Activated CD4-positive, alpha-beta T cell treated with anti-CD3 and anti-CD28 coated beads, Interleukin-2, amount 10 ng/mL, durations not matched to agents 7 days and 5 days (primary cell): ENCODE measurements at regions not wholly inside any gene's neighbourhood (a gene's known extent, or its start where the extent isn't known, plus 50 kb on each side); places are given as distances from the start of the nearest gene placed in this dataset.
"Not testable (repeated sequence)": the region's sequence is repeated elsewhere in the genome, so short reads cannot be mapped to it uniquely, and the experiment has no call there.

Experiments used
- CTCF ChIA-PET: fragments of 350-600 bp; sonication (Branson Sonifier 250); formaldehyde crosslinking; loops from one replicate; lab custom pipeline; 2021; ENCODE audit warnings: antibody characterized with exemption; lab: Charles Lee
- POLR2A ChIA-PET: fragments of 350-600 bp; sonication (Branson Sonifier 250); formaldehyde crosslinking; loops from one replicate; lab custom pipeline; 2021; ENCODE audit warnings: antibody characterized with exemption; lab: Charles Lee
- DNase-seq: peaks from one replicate; pipeline ENCODE4 v3.0.0-alpha.2; 2020
- H3K27ac Mint-ChIP-seq: one replicate; pipeline ENCODE4 v1.8.0; 2021; ENCODE audit warnings: mild to moderate bottlenecking, moderate library complexity, mixed read lengths
- H3K27me3 Mint-ChIP-seq: one replicate; pipeline ENCODE4 v1.8.0; 2021; ENCODE audit warnings: mixed read lengths
- H3K36me3 Mint-ChIP-seq: one replicate; pipeline ENCODE4 v1.8.0; 2021; ENCODE audit warnings: low read depth, mixed read lengths
- H3K4me1 Mint-ChIP-seq: one replicate; pipeline ENCODE4 v1.8.0; 2021; ENCODE audit warnings: mixed read lengths
- H3K4me3 Mint-ChIP-seq: one replicate; pipeline ENCODE4 v1.8.0; 2021; ENCODE audit warnings: mild to moderate bottlenecking, moderate library complexity, mixed read lengths
- H3K9me3 Mint-ChIP-seq: one replicate; pipeline ENCODE4 v1.8.0; 2021; ENCODE audit warnings: mixed read lengths

DNA sequence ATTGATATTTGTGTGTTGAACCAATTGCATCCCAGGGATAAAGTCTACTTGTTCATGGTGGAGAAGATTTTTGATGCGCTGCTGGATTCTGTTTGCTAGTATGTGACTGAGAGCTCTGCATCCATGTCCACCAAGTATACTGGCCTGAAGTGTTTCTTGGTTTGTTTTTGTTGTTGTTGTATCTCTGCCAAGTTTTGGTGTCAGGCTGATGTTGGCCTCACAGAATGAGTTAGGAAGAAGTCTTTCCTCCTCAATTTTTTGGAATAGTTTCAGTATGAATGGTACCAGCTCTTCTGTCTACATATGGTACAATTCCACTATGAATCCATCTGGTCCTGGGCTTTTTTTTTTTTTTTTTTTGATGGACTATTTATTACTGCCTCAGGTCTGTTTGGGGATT, 50.9 kb upstream of the OSTN start:
- DNase-seq, result no peak
- Mint-ChIP-seq H3K36me3 (no peaks in the 10 kb centered on the region), H3K4me1 (no peaks in the 10 kb centered on the region), H3K4me3 (no peak overlapping the region), H3K27me3 (no peaks in the 10 kb centered on the region), H3K9me3 (no peaks in the 10 kb centered on the region), H3K27ac (no peak overlapping the region)
- POLR2A ChIA-PET, result no interaction called here
- CTCF ChIA-PET, result no interaction called here

DNA sequence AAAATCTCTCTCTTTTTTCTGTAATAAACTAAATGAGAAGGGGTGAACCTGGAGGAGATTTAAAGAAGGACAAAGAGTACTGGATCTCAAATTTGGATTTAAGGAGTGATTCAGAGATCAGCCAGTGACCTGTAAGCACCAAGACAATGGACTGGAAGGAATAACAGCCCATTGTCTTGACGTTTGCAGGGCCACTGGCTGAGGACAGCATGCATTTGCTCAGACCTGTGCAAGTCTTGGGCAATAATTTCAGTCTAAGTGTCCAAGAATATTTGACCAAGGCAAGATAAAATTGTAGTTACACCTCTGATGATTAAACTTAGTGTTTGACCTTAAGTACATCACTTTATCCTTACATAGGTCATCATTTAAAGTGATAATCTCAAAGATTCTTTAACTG, 55.8 kb upstream of the OSTN start:
- H3K27ac Mint-ChIP-seq, result no peak overlapping the region
- H3K9me3 Mint-ChIP-seq, result no peaks in the 10 kb centered on the region
- H3K4me3 Mint-ChIP-seq, result no peak overlapping the region
- ChIA-PET CTCF (no interaction called here), POLR2A (no interaction called here)
- H3K27me3 Mint-ChIP-seq, result no peaks in the 10 kb centered on the region
- H3K4me1 Mint-ChIP-seq, result peaks cover 6% of the 10 kb centered on the region
- no peaks in the 10 kb centered on the region for H3K36me3 Mint-ChIP-seq
- no peak for DNase-seq

DNA sequence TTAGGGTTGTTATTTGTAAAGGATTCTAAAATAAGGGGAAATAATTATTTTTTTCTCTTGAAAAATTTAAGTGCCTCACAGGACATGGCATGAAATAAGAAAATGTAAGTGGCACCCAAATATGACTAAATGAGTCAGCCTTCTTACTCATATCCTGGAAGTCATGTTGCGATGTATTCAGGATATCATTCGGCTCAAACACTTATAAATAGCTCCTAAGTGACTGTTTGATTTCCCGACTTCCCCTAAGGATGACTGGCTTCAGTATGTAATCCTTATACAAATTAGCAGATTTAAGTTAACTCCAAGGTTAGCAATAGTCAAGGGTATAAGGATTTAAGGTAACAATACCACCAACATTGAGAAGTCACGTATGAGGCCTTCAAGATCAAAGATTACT, 57.3 kb upstream of the OSTN start:
- ChIA-PET POLR2A (no interaction called here), CTCF (no interaction called here)
- H3K4me1 Mint-ChIP-seq, result peaks cover 6% of the 10 kb centered on the region
- H3K36me3 Mint-ChIP-seq, result no peaks in the 10 kb centered on the region
- no peak overlapping the region for H3K27ac Mint-ChIP-seq
- no peaks in the 10 kb centered on the region for H3K27me3 Mint-ChIP-seq
- no peak overlapping the region for H3K4me3 Mint-ChIP-seq
- no peaks in the 10 kb centered on the region for H3K9me3 Mint-ChIP-seq
- DNase-seq, result no peak

DNA sequence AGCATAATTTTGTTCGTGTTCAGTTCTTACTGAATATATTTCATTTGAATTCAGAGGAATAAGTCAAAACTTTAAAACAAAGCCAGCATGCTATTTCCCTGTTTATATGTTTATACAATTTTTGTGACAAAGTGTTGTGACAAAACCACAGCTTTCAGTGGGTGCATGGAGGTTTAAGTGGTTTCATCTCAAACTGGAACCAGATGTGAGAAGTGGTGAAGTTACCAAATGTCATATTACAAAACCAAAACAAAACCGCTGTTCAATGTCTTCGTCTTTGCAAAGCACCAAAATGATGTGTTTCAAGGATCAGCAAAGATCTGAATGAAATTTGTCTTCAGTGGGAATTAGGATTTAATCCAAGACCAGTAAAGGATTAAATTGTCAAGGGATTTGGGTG, 59.3 kb upstream of the OSTN start:
- peaks cover 6% of the 10 kb centered on the region for H3K4me1 Mint-ChIP-seq
- ChIA-PET POLR2A (no interaction called here), CTCF (no interaction called here)
- peaks cover 6% of the 10 kb centered on the region for H3K9me3 Mint-ChIP-seq
- no peak for DNase-seq
- no peaks in the 10 kb centered on the region for H3K36me3 Mint-ChIP-seq
- H3K4me3 Mint-ChIP-seq, result no peak overlapping the region
- no peak overlapping the region for H3K27ac Mint-ChIP-seq
- H3K27me3 Mint-ChIP-seq, result no peaks in the 10 kb centered on the region

DNA sequence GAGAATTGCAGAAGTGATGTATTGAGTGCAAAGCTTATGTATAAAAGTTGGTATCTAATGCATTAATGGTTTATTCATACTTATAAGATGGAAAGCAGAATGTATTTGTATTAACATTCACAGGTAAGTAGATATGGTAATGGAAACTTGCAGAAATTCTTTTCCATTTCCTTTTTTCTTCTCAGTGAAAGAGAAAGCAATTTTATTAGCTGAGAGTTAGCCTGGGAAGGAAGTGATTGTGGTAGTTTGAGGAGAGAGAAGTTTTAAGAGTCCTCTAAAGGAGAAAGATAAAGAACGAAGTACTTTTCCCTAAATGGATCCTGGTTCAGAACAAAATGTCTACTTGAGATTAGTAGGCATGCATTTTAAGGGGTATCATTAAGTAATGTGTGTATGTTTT, 60.1 kb upstream of the OSTN start:
- Mint-ChIP-seq H3K36me3 (no peaks in the 10 kb centered on the region), H3K4me1 (peaks cover 6% of the 10 kb centered on the region), H3K4me3 (no peak overlapping the region), H3K9me3 (peaks cover 6% of the 10 kb centered on the region), H3K27ac (no peak overlapping the region), H3K27me3 (no peaks in the 10 kb centered on the region)
- ChIA-PET POLR2A (no interaction called here), CTCF (no interaction called here)
- no peak for DNase-seq

DNA sequence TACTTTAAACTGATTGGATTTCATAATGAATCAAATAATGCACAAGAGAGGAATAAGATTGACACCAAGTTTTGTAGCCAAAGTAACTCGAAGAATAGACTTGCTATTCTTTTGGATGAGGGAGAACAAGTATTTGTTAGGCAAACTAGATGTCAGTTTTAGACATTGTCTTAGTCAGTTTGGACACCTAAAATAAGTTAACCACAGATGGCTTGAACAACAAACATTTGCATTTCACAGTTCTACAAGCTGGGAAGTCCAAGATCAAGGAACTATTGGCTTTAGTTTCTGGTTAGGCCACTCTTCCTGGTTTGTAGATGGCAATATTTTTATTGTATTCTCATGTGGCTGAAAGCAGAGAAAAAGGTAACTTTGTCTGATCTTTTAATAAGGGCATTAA, 61.3 kb upstream of the OSTN start:
- no peak overlapping the region for H3K27ac Mint-ChIP-seq
- H3K4me1 Mint-ChIP-seq, result peaks cover 6% of the 10 kb centered on the region
- H3K4me3 Mint-ChIP-seq, result no peak overlapping the region
- CTCF ChIA-PET, result no interaction called here
- H3K9me3 Mint-ChIP-seq, result peaks cover 6% of the 10 kb centered on the region
- no peaks in the 10 kb centered on the region for H3K36me3 Mint-ChIP-seq
- POLR2A ChIA-PET, result no interaction called here
- H3K27me3 Mint-ChIP-seq, result no peaks in the 10 kb centered on the region
- DNase-seq, result no peak

DNA sequence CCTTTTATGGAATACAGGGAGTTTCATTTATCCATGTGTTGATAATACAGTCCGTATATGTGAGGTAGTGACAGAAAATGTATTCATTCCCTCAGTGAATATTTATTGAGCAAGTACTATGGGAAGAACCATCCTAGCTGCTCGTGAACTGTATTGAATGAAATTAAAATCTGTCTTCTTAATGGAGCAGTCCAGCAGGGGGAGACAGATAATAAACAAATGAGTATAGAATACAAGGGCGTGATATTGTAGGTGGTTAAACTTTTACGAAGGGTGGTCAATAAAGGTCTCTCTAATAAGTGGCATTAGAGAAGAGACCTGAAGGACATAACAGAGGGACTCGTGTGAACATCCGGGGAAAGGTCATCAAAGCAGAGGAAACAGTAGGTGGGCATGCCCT, 62.7 kb upstream of the OSTN start:
- H3K4me1 Mint-ChIP-seq, result peaks cover 6% of the 10 kb centered on the region
- no peak overlapping the region for H3K27ac Mint-ChIP-seq
- no peaks in the 10 kb centered on the region for H3K36me3 Mint-ChIP-seq
- H3K4me3 Mint-ChIP-seq, result no peak overlapping the region
- DNase-seq, result no peak
- CTCF ChIA-PET, result no interaction called here
- POLR2A ChIA-PET, result no interaction called here
- H3K27me3 Mint-ChIP-seq, result no peaks in the 10 kb centered on the region
- H3K9me3 Mint-ChIP-seq, result peaks cover 6% of the 10 kb centered on the region

DNA sequence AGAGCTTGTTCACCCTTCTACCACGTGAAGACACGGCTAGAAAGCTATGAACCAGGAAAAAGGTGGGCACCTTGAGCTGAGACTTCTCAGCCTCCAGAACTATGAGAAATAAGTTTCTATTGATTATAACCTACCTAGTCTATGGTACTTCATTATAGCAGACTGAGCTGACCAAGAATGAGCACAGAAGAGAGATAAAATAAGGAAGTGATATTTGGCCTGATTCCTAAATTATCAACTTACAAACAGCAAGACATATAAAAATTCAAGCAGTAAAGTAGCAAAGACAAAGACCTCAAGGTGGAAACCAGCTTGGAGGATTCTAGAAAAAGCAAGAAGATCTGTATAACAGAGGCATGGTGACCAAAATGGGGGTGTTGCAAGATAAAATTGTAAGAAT, 63.9 kb upstream of the OSTN start:
- peaks cover 6% of the 10 kb centered on the region for H3K4me1 Mint-ChIP-seq
- peaks cover 6% of the 10 kb centered on the region for H3K9me3 Mint-ChIP-seq
- no peak overlapping the region for H3K4me3 Mint-ChIP-seq
- ChIA-PET POLR2A (no interaction called here), CTCF (no interaction called here)
- no peak overlapping the region for H3K27ac Mint-ChIP-seq
- H3K36me3 Mint-ChIP-seq, result no peaks in the 10 kb centered on the region
- no peak for DNase-seq
- no peaks in the 10 kb centered on the region for H3K27me3 Mint-ChIP-seq

DNA sequence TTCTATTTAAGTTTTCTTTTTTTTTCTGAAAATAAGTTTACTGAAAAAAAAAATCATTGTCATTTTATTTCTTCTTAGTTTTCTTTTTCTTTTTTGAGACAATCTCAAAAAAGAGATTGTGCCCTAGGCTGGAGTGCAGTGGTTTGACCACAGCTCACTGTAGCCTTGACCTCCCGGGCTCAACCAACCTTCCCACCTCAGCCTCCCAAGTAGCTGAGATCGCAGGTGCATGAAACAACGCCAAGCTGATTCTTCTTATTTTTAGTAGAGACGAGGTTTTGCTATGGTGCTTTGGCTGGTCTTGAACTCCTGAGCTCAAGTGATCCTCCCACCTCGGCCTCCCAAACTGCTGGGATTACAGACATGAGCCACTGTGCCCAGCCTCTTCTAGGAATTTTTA, 65.7 kb upstream of the OSTN start:
- Mint-ChIP-seq H3K4me1 (no peaks in the 10 kb centered on the region), H3K27ac (no peak overlapping the region), H3K27me3 (no peaks in the 10 kb centered on the region), H3K4me3 (no peak overlapping the region), H3K9me3 (peaks cover 6% of the 10 kb centered on the region), H3K36me3 (no peaks in the 10 kb centered on the region)
- POLR2A ChIA-PET, result no interaction called here
- CTCF ChIA-PET, result no interaction called here
- DNase-seq, result no peak

DNA sequence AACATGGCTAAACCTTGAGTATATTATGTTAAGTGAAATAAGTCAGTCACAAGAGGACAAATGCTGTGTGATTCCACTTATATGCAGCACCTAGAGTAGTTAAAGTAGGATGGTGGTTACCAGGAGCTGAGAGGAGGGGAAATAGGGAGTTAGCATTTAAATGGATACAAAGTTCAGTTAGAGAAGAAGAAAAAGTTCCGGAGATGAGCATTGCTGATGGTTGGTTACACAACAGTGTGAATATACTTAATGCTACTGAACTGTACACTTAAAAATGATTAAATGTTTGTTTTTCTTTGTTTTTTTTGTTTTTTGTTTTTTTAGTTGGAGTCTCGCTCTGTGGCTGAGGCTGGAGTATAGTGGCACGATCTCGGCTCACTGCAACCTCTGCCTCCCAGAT, 67.7 kb upstream of the OSTN start:
- CTCF ChIA-PET, result no interaction called here
- Mint-ChIP-seq H3K27me3 (no peaks in the 10 kb centered on the region), H3K9me3 (peaks cover 3% of the 10 kb centered on the region), H3K27ac (no peak overlapping the region), H3K4me1 (no peaks in the 10 kb centered on the region), H3K4me3 (no peak overlapping the region), H3K36me3 (no peaks in the 10 kb centered on the region)
- POLR2A ChIA-PET, result no interaction called here
- DNase-seq, result no peak

DNA sequence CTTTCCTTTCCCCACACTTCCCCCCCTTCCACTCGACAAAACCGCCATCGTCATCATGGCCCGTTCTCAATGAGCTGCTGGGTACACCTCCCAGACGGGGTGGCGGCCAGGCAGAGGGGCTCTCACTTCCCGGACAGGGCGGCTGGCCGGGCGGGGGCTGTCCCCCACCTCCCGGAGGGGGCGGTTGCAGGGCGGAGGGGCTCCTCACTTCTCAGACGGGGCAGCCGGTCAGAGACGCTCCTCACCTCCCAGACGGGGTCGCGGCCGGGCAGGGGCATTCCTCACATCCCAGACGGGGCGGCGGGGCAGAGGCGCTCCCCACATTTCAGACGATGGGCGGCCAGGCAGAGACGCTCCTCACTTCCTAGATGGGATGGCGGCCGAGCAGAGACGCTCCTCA, 74.2 kb upstream of the OSTN start:
- H3K27me3 Mint-ChIP-seq, DNase-seq, H3K36me3 Mint-ChIP-seq, H3K9me3 Mint-ChIP-seq, CTCF ChIA-PET, H3K27ac Mint-ChIP-seq, POLR2A ChIA-PET, H3K4me3 Mint-ChIP-seq, H3K4me1 Mint-ChIP-seq: not testable (repeated sequence)

DNA sequence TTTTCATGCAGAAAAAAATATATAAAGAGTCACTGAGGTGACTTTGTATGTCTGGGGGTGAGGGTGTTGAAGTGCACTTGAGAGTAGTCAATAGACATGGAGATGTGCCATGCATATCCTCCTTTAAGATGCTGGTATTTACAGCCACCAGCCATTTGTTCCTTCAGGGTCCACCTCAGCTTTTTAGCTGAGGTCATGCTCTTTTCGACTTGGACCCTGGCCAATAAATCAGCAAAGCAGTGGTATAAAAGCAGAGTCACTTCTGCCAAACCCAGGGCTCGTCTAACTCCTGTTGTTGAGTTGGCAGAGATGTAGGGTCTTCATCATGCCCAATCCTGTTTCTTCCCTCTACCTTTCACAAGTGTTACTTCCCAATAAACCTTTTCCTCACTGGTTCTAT, 75.1 kb upstream of the OSTN start:
- Mint-ChIP-seq H3K4me1 (no peaks in the 10 kb centered on the region), H3K27me3 (no peaks in the 10 kb centered on the region), H3K27ac (no peak overlapping the region), H3K4me3 (no peak overlapping the region), H3K9me3 (no peaks in the 10 kb centered on the region), H3K36me3 (no peaks in the 10 kb centered on the region)
- ChIA-PET CTCF (no interaction called here), POLR2A (no interaction called here)
- no peak for DNase-seq

DNA sequence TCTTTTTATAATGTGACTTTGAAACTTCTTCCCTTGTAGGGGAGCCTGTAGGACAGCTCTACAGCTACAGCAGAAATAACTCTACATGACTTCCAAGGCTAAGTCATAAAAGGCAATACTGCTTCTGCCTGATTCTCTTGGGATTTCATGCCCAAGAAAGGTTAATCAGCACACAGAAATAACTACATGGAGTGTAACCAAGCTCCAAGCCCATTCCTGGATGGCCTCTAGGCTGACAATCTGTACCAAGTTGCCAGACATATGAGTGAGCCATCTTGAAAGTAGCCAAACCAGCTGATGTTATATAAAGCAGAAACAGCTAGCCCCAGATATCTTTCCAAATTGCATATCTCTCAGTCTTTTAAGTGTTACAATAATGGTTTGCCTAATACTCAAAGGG, 75.8 kb upstream of the OSTN start:
- H3K27ac Mint-ChIP-seq, result no peak overlapping the region
- H3K27me3 Mint-ChIP-seq, result no peaks in the 10 kb centered on the region
- POLR2A ChIA-PET, result no interaction called here
- no peak for DNase-seq
- CTCF ChIA-PET, result no interaction called here
- H3K4me3 Mint-ChIP-seq, result no peak overlapping the region
- H3K9me3 Mint-ChIP-seq, result no peaks in the 10 kb centered on the region
- no peaks in the 10 kb centered on the region for H3K4me1 Mint-ChIP-seq
- no peaks in the 10 kb centered on the region for H3K36me3 Mint-ChIP-seq

DNA sequence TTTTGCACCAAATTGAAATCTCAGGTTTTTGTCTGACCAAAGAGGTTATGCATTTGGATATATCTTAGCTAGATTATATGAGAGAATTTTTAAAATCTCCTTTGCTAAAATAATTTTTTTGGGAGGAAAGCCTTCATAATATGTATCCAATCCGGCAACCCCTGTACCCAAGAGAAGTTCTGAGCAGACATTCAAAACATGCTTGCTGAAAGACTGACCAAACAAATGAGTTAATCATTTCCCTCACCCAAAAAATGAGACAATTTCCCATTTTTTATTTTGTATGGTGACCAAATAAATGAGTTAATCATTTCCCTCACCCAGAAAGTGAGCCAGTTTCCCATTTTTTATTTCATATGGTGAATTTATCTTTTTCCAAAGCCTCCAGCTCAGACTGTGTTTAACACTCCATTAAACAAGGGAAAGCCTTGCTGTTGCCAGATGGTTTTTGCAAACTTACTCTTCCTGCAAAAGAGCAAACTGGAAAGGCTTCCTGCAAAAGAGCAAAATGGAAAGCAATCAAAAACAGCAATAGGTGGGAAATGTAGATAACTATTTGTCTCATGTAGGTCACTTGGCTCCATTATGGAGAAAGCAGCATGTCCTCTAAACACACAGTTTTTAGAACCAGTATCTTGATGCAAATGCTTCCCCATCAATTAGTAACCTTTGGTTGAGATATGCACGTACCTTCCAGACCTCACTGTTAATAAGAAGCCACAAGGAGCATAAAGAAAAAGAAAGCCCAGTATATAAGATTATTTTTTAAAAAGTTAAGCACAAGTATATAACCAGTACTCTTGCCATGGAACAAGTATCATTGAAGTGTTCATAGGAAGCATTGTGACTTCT, 78.4 kb upstream of the OSTN start:
- Mint-ChIP-seq H3K9me3 (no peaks in the 10 kb centered on the region), H3K27me3 (no peaks in the 10 kb centered on the region), H3K36me3 (no peaks in the 10 kb centered on the region), H3K4me1 (no peaks in the 10 kb centered on the region), H3K4me3 (no peak overlapping the region), H3K27ac (no peak overlapping the region)
- ChIA-PET CTCF (no interaction called here), POLR2A (no interaction called here)
- DNase-seq, result no peak
